C4-2B (cell line): ENCODE measurements at regions not wholly inside any gene's neighbourhood (a gene's known extent, or its start where the extent isn't known, plus 50 kb on each side); places are given as distances from the start of the nearest gene placed in this dataset.

Experiments
- CTCF ChIP-seq: fragments of 450-650 bp; conservative IDR thresholded peaks from 2 replicates; pipeline ENCODE4 v1.5.1; 2017; ENCODE audit warnings: mild to moderate bottlenecking
- ZFX ChIP-seq: fragments of 450-650 bp; IDR thresholded peaks from 2 replicates; pipeline ENCODE4 v1.6.1; 2017

DNA sequence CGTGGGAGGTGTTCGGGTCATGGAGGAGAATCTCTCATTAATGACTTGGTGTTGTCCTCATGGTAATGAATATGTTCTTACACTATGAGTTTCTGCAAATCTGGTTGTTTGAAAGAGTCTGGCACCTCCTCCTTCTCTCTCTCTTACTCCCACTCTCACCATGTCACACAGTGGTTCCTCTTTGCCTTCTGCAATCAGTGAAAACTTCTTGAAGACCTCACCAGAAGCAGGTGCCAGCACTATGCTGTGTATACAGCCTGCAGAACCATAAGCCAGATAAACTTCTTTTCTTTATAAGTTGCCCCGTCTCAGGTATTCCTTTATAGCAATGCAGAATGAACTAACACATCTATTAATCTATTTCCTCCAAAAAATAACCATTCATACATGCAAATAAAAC, 275.0 kb downstream of the ANTXR2 start:
- no peak for TF ChIP-seq CTCF
- no peak for TF ChIP-seq ZFX
